PC-9 (cell line): ENCODE measurements at regions not wholly inside any gene's neighbourhood (a gene's known extent, or its start where the extent isn't known, plus 50 kb on each side); places are given as distances from the start of the nearest gene placed in this dataset.
A peak's percentile ranks its signal among the peaks of the same experiment; 100 is the strongest.

Experiments
- BruUV-seq: library from RNA; stranded (reverse); fragments of 400-500 nt; replicated peaks from 2 replicates; lab custom pipeline; 2021; lab: Mats Ljungman, UMichigan
- CTCF ChIA-PET: fragments of 300-600 bp; sonication (Branson Sonifier 250); formaldehyde crosslinking; loops from one replicate; lab custom pipeline; 2022; ENCODE audit warnings: antibody characterized with exemption; lab: Charles Lee
- POLR2A ChIA-PET: fragments of 300-600 bp; sonication (Branson Sonifier 250); formaldehyde crosslinking; loops from one replicate; lab custom pipeline; 2022; ENCODE audit warnings: antibody characterized with exemption; ENCODE audit not compliant: unreplicated experiment; lab: Charles Lee
- DNase-seq, 2 experiments: peaks; one replicate each; pipeline versions ENCODE4 v3.0.0 to v3.0.0-alpha.2; 2015 to 2022; ENCODE audit warnings: mixed read lengths in 1 of 2
- H2AFZ ChIP-seq: fragments of 200-600 bp; sonication (generic); 2 replicates; pipeline ENCODE4 v1.8.1; 2017; ENCODE audit warnings: antibody characterized with exemption
- H3F3A ChIP-seq: fragments of 200-600 bp; sonication (generic); 2 replicates; pipeline ENCODE4 v1.8.1; 2017; ENCODE audit warnings: antibody characterized with exemption, mild to moderate bottlenecking, low read depth; ENCODE audit not compliant: insufficient read depth
- H3K27ac ChIP-seq: fragments of 200-600 bp; sonication (generic); 2 replicates; pipeline ENCODE4 v1.6.1; 2016; ENCODE audit warnings: mixed run types
- H3K27me3 ChIP-seq: fragments of 200-600 bp; sonication (generic); 2 replicates; pipeline ENCODE4 v1.6.1; 2016; ENCODE audit warnings: low read depth, mixed run types; ENCODE audit not compliant: insufficient read depth
- H3K36me3 ChIP-seq: fragments of 200-600 bp; sonication (generic); 2 replicates; pipeline ENCODE4 v1.6.1; 2016; ENCODE audit warnings: low read depth, mixed run types
- H3K4me1 ChIP-seq: fragments of 200-600 bp; sonication (generic); replicated peaks from 2 replicates; pipeline ENCODE4 v1.6.1; 2016; ENCODE audit warnings: mixed run types; ENCODE audit not compliant: insufficient read depth
- H3K4me2 ChIP-seq: fragments of 200-600 bp; sonication (generic); 2 replicates; pipeline ENCODE4 v1.6.1; 2017; ENCODE audit warnings: mixed run types
- H3K4me3 ChIP-seq: fragments of 200-600 bp; sonication (generic); 2 replicates; pipeline ENCODE4 v1.6.1; 2016; ENCODE audit warnings: mixed run types
- H3K79me2 ChIP-seq: fragments of 200-600 bp; sonication (generic); 2 replicates; pipeline ENCODE4 v1.6.1; 2017; ENCODE audit warnings: low read depth, mixed run types
- H3K9me2 ChIP-seq: fragments of 200-600 bp; sonication (generic); 2 replicates; pipeline ENCODE4 v1.8.1; 2017; ENCODE audit warnings: mild to moderate bottlenecking; ENCODE audit not compliant: insufficient read depth
- H3K9me3 ChIP-seq: fragments of 200-600 bp; sonication (generic); 2 replicates; pipeline ENCODE4 v1.8.1; 2016; ENCODE audit warnings: low read depth; ENCODE audit not compliant: insufficient read depth
- H4K20me1 ChIP-seq: fragments of 200-600 bp; sonication (generic); 2 replicates; pipeline ENCODE4 v1.8.1; 2017; ENCODE audit not compliant: insufficient read depth
- EZH2 ChIP-seq: fragments of 200-600 bp; sonication (generic); IDR thresholded peaks from 2 replicates; pipeline ENCODE4 v1.8.0; 2017; ENCODE audit warnings: antibody characterized with exemption, low read depth
- intact Hi-C: fragments of 100-400 bp; cut with micrococcal nuclease; formaldehyde crosslinking; loops from one replicate; pipeline ENCODE4 v1.10.0; 2022; ENCODE audit not compliant: unreplicated experiment
- TF ChIP-seq, protein P1 (sequence below): fragments of 200-600 bp; sonication (generic); conservative IDR thresholded peaks from 2 replicates; pipeline ENCODE4 v1.6.1; 2017; ENCODE audit warnings: mixed run types, antibody characterized with exemption, mild to moderate bottlenecking, moderate library complexity

DNA sequence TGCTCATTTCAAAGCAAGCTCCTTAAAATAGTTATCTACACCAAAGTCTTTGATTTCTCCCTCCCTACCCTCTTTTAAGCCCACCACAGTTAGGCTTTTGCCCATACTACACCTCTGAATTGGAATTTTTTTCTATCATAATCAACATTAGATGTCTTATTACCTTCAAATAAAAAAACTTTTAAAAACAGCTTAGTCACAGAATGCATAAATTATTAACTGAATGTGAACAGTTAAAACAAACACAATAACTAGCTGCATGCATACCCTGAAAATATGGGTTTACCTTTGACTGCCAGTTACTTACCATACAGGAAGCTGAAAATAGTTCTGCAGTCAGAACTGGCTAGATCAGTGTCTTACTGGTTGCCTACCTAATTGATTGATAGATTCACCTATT, 210.9 kb downstream of the TGFB2 start:
- H3K9me2 ChIP-seq = no peaks in the 10 kb centered on the region
- H3K4me2 ChIP-seq = no peak overlapping the region
- H3K27ac ChIP-seq = no peak overlapping the region
- H4K20me1 ChIP-seq = no peaks in the 10 kb centered on the region
- POLR2A ChIA-PET = interaction anchor here (0.5 kb wide), 1 partner anchor 30 kb away, joined by 5 read pairs; no protein-coding TSS in a partner anchor
- no peaks in the 10 kb centered on the region for H3K27me3 ChIP-seq
- BruUV-seq = no TSS peak
- no peaks in the 10 kb centered on the region for H3K4me1 ChIP-seq
- no peak for DNase-seq
- H2AFZ ChIP-seq = no peak overlapping the region
- no peaks in the 10 kb centered on the region for H3F3A ChIP-seq
- H3K9me3 ChIP-seq = no peaks in the 10 kb centered on the region
- CTCF ChIA-PET = no interaction called here
- H3K79me2 ChIP-seq = no peaks in the 10 kb centered on the region
- TF ChIP-seq, protein P1, sequence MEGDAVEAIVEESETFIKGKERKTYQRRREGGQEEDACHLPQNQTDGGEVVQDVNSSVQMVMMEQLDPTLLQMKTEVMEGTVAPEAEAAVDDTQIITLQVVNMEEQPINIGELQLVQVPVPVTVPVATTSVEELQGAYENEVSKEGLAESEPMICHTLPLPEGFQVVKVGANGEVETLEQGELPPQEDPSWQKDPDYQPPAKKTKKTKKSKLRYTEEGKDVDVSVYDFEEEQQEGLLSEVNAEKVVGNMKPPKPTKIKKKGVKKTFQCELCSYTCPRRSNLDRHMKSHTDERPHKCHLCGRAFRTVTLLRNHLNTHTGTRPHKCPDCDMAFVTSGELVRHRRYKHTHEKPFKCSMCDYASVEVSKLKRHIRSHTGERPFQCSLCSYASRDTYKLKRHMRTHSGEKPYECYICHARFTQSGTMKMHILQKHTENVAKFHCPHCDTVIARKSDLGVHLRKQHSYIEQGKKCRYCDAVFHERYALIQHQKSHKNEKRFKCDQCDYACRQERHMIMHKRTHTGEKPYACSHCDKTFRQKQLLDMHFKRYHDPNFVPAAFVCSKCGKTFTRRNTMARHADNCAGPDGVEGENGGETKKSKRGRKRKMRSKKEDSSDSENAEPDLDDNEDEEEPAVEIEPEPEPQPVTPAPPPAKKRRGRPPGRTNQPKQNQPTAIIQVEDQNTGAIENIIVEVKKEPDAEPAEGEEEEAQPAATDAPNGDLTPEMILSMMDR = no peak
- TF ChIP-seq EZH2 = no peak
- no peaks in the 10 kb centered on the region for H3K36me3 ChIP-seq
- no peak overlapping the region for H3K4me3 ChIP-seq
- intact Hi-C loops = no loop called here

DNA sequence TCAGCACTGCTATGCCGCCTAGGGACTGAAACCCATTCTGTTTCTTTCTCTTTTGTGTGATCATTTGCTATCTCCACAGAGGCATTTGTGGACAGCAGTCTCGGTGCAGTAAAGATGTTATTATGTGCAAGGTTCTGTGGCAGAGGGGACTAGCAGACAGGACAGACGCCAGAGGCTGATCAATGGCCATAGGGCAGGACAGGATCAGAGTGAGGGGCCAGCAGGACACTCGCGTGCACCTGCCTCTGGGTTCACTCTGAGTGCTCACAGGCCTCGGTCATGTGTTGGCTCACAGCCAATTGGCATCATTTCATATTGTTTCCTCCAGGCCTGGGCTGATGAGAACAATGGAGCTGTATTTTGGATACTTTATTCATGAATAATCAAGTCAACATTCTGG, 212.6 kb downstream of the TGFB2 start:
- no peaks in the 10 kb centered on the region for H4K20me1 ChIP-seq
- H3K9me2 ChIP-seq = no peaks in the 10 kb centered on the region
- H3F3A ChIP-seq = no peaks in the 10 kb centered on the region
- H3K79me2 ChIP-seq = no peaks in the 10 kb centered on the region
- no peaks in the 10 kb centered on the region for H3K27me3 ChIP-seq
- no peak overlapping the region for H2AFZ ChIP-seq
- no peak overlapping the region for H3K4me2 ChIP-seq
- no TSS peak for BruUV-seq
- H3K36me3 ChIP-seq = no peaks in the 10 kb centered on the region
- no peak for TF ChIP-seq EZH2
- TF ChIP-seq, protein P1 = no peak
- POLR2A ChIA-PET = no interaction called here
- CTCF ChIA-PET = no interaction called here
- intact Hi-C loops = no loop called here
- no peaks in the 10 kb centered on the region for H3K9me3 ChIP-seq
- H3K27ac ChIP-seq = no peak overlapping the region
- H3K4me1 ChIP-seq = no peaks in the 10 kb centered on the region
- peak in 1 of 2 experiments; percentile 13 for DNase-seq
- no peak overlapping the region for H3K4me3 ChIP-seq

DNA sequence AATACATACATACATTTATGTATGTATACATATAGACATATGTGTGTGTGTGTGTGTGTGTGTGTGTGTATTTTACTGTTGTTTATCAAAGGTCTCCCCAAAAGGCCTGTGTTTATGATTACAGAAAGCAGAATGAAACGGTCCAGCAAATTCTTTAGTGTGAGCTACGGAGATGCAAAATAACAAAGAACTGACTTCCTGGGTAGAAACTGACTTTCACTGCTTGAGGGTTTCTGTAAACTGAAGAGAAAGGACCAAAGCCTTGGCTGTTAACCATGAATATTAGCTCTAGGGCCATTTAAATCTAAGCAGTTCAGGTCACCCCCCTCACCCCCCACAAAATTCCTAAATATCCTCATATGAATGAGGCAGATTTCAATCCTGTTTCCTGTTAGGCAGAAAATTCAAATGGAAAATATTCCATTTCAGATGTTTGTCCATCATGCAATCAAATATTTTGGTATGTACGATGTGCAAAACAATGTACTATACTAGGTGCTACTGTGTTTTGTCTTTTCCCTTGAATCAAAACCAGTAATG, 213.2 kb downstream of the TGFB2 start:
- H3K4me2 ChIP-seq = no peak overlapping the region
- H3K9me3 ChIP-seq = no peaks in the 10 kb centered on the region
- H3K4me3 ChIP-seq = no peak overlapping the region
- no peaks in the 10 kb centered on the region for H3K79me2 ChIP-seq
- no peaks in the 10 kb centered on the region for H3K27me3 ChIP-seq
- H3K36me3 ChIP-seq = no peaks in the 10 kb centered on the region
- H2AFZ ChIP-seq = no peak overlapping the region
- no TSS peak for BruUV-seq
- H3K4me1 ChIP-seq = no peaks in the 10 kb centered on the region
- no peaks in the 10 kb centered on the region for H3F3A ChIP-seq
- no peak overlapping the region for H3K27ac ChIP-seq
- no peak for DNase-seq
- no peaks in the 10 kb centered on the region for H3K9me2 ChIP-seq
- H4K20me1 ChIP-seq = no peaks in the 10 kb centered on the region
- intact Hi-C loops = no loop called here
- ChIA-PET POLR2A (no interaction called here), CTCF (no interaction called here)
- no peak for TF ChIP-seq EZH2
- TF ChIP-seq, protein P1 = no peak
